Pancreas (tissue), 10 donors: ENCODE measurements at regions not wholly inside any gene's neighbourhood (a gene's known extent, or its start where the extent isn't known, plus 50 kb on each side); places are given as distances from the start of the nearest gene placed in this dataset.

Experiments
- ATAC-seq, 4 donors: fragments of 200-7000 bp; cut with Tn5 transposase; one replicate each; pipeline versions ENCODE4 v1.8.0 to v1.9.1; 2020; ENCODE audit warnings: mild to moderate bottlenecking in 4 of 4, moderate library complexity in 4 of 4
- DNase-seq, 6 donors: peaks; one replicate each; pipeline ENCODE4 v3.0.0-alpha.2; 2020
- FAIRE-seq: peaks from 2 replicates; lab custom pipeline; 2012; peaks lifted over from hg19 to GRCh38; lab: Jason Lieb, UNC
- H3K27ac ChIP-seq, 4 donors: fragments of 200-600 bp; sonication (generic); 1 replicate in 3 of 4; 2 replicates in 1 of 4; pipeline versions ENCODE4 v1.5.0 to v1.8.0; 2020
- H3K27me3 ChIP-seq, 4 donors: fragments of 200-600 bp; one replicate each; pipeline ENCODE4 v1.8.0; 2021
- H3K36me3 ChIP-seq, 3 donors: fragments of 200-600 bp; sonication (generic) in 1 of 3; one replicate each; pipeline versions ENCODE4 v1.5.0 to v1.8.0; 2020 to 2021
- H3K4me1 ChIP-seq, 3 donors: fragments of 200-600 bp; one replicate each; pipeline ENCODE4 v1.8.0; 2021
- H3K4me3 ChIP-seq, 4 donors: fragments of 200-600 bp; sonication (generic) in 2 of 4; one replicate each; pipeline versions ENCODE4 v1.5.0 to v1.8.0; 2020 to 2021
- H3K9me3 ChIP-seq, 4 donors: fragments of 200-600 bp; one replicate each; pipeline ENCODE4 v1.8.0; 2021
- WGBS, 2 donors: extraction: QIAGEN DNeasy Blood & Tissue Kit; methylation state at CpG; one replicate each; pipeline ENCODE4 v1.1.7; 2013; 5-methylcytosine and 5-hydroxymethylcytosine counted together
- intact Hi-C, 3 donors: fragments of 100-400 bp; cut with DNase I; formaldehyde crosslinking; loops; one replicate each; pipeline versions ENCODE4 v1.11.1 to v1.14.2; 2022
- TF ChIP-seq, protein P1 (sequence below), 4 donors: fragments of 200-600 bp; sonication (generic) in 3 of 4; IDR thresholded peaks; one replicate each; pipeline versions ENCODE4 v1.5.0 to v1.8.0; 2021; ENCODE audit warnings: antibody characterized with exemption in 4 of 4
- donor health status: healthy with polysubstance abuse.
- donor health status: DM: no; HTN: no; CAD: no; lungs with moderate emphysema.
- donor health status: DM: no; HTN: no; CAD: no.
- donor health status: control.
- donor health status: control.
- donor health status: Bipolar disorder and iron deficiency.
- donor health status: DM: yes; HTN: yes; CAD: no.
- donor health status: DM: no; HTN: no; CAD: no.
- donor health status: DM: no; HTN: no; CAD: no.
- donor health status: DM: yes; HTN: yes; CAD: no.

DNA sequence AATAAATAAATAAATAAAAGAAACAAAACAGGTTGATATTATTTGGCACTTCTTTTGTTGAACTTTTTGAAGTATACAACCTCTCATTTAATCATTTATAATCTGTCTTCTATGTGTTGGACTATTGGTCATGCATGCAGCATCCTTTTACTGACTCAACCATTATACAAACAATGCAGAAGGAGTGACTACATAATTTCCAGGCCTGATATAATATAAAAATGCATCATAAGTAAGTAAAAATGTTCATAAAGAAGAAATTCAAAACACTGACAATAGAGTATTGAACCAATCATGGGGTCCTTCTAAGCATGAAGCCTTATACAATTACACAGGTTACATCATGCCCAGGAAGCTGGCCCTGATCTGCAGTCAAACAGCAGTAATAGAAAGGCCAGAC, 141.5 kb upstream of the FN1 start:
- TF ChIP-seq, protein P1, sequence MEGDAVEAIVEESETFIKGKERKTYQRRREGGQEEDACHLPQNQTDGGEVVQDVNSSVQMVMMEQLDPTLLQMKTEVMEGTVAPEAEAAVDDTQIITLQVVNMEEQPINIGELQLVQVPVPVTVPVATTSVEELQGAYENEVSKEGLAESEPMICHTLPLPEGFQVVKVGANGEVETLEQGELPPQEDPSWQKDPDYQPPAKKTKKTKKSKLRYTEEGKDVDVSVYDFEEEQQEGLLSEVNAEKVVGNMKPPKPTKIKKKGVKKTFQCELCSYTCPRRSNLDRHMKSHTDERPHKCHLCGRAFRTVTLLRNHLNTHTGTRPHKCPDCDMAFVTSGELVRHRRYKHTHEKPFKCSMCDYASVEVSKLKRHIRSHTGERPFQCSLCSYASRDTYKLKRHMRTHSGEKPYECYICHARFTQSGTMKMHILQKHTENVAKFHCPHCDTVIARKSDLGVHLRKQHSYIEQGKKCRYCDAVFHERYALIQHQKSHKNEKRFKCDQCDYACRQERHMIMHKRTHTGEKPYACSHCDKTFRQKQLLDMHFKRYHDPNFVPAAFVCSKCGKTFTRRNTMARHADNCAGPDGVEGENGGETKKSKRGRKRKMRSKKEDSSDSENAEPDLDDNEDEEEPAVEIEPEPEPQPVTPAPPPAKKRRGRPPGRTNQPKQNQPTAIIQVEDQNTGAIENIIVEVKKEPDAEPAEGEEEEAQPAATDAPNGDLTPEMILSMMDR (IDR thresholded peaks at IDR 0.05): no peak
- intact Hi-C loops: no loop called here
- Histone ChIP-seq H3K27ac (no peak overlapping the region), H3K9me3 (no peaks in the 10 kb centered on the region), H3K27me3 (no peaks in the 10 kb centered on the region), H3K4me3 (no peak overlapping the region), H3K4me1 (no peaks in the 10 kb centered on the region), H3K36me3 (no peaks in the 10 kb centered on the region)
- no peak for ATAC-seq
- DNase-seq: no peak
- no peak for FAIRE-seq

DNA sequence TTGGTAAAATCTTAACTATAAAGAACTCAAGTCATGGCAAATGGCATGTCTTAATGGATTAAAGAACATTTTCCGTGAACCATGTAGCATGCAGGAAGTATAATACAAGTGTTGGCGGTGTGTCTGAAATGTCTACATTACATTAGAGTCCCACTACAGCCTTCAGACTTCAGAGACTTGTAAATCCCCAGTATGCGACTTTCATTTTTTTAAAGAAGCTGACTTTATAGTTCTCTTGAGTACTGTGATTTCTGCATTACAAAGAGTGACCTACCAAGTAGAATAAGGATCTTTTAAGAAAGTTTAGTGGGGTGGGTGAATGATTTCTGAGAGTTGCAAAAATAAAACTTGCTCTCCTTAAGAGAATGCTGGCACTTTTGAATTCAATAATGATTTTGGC, 140.7 kb upstream of the FN1 start:
- DNase-seq: no peak
- Histone ChIP-seq H3K4me1 (no peaks in the 10 kb centered on the region), H3K27me3 (no peaks in the 10 kb centered on the region), H3K9me3 (no peaks in the 10 kb centered on the region), H3K4me3 (no peak overlapping the region), H3K36me3 (no peaks in the 10 kb centered on the region), H3K27ac (no peak overlapping the region)
- no peak for FAIRE-seq
- TF ChIP-seq, protein P1 (IDR thresholded peaks at IDR 0.05): no peak
- 87 to 92% methylated on average over 3 of the region's 3 CpGs for WGBS, 2 donors
- no peak for ATAC-seq
- intact Hi-C loops: no loop called here

DNA sequence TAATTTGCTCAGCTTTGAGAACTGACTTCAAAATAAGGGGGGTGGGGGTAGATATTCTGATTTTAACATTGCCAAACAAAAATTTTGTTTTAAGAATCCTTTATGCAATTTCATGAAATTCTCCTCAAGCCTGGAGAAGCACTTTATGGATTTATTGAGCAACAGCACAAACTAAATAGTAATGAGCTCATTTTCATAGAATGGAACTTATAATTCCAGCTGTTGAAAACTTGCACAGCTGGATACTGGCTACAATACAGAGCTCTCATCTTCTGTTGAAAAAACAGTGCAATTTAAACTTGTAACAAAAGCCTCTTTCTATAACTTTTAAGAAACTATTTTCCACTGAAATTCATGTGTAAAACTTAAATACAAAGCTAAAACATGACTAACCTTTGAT, 137.6 kb upstream of the FN1 start:
- TF ChIP-seq, protein P1 (IDR thresholded peaks at IDR 0.05): no peak
- DNase-seq (no peak), ATAC-seq (no peak), FAIRE-seq (no peak)
- no peaks in the 10 kb centered on the region for H3K27me3 ChIP-seq
- no peaks in the 10 kb centered on the region for H3K36me3 ChIP-seq
- no peaks in the 10 kb centered on the region for H3K4me1 ChIP-seq
- H3K9me3 ChIP-seq: no peaks in the 10 kb centered on the region
- H3K27ac ChIP-seq: no peak overlapping the region
- no peak overlapping the region for H3K4me3 ChIP-seq
- intact Hi-C loops: no loop called here

DNA sequence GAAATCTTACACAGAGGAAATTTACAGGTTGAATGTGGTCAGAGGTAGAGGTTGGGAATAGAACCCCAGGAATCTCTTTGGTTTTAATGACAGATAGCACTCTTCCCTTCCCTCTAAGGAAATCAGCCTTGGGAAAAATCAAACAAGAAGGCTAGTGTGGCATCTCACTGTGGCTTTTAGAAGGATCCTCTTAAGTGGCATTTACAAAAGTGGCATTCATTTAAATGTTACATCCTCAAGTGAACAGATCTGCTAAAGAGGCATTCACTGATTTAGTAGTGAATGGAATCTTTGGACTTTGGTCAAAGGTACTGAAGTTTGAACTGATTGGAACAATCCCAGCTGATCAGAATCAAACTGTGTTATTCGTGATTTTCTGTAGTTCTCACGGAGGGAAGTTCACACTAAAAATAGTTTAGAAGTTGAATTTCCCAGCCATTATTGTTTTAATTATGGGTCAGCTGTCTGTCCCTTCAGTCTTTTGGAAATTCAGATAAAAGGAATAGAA, 136.5 kb upstream of the FN1 start:
- 14 to 20% methylated on average over 2 of the region's 2 CpGs for WGBS, 2 donors
- no peak overlapping the region for H3K4me3 ChIP-seq
- DNase-seq: no peak
- no peaks in the 10 kb centered on the region for H3K27me3 ChIP-seq
- no peaks in the 10 kb centered on the region for H3K36me3 ChIP-seq
- TF ChIP-seq, protein P1 (IDR thresholded peaks at IDR 0.05): no peak
- intact Hi-C loops: no loop called here
- no peak for ATAC-seq
- FAIRE-seq: no peak
- H3K27ac ChIP-seq: no peak overlapping the region
- H3K9me3 ChIP-seq: no peaks in the 10 kb centered on the region
- no peaks in the 10 kb centered on the region for H3K4me1 ChIP-seq

DNA sequence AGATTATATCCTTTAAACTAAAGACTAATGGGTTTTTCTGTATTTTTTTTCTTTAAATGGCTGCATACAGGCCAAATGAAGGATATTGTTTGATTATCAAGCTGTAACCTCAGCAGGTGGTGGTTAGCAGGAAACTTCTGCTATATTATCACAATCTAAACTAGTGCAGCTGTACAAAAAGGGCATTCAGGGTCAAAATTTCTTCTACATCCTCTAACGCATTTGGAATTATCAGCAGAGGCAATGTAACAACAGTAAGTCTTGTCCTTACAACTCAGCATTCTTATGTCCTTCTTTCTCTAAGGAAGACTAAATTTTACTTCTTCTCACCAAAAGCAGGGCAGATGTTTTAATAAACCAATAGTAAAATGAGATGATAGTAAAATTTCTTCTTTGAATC, 135.8 kb upstream of the FN1 start:
- intact Hi-C loops: no loop called here
- Histone ChIP-seq H3K4me1 (no peaks in the 10 kb centered on the region), H3K27ac (no peak overlapping the region), H3K36me3 (no peaks in the 10 kb centered on the region), H3K9me3 (no peaks in the 10 kb centered on the region), H3K4me3 (no peak overlapping the region), H3K27me3 (no peaks in the 10 kb centered on the region)
- WGBS, 2 donors: 21 to 22% methylated on average over 1 of the region's 1 CpG
- FAIRE-seq (no peak), ATAC-seq (no peak), DNase-seq (no peak)
- TF ChIP-seq, protein P1 (IDR thresholded peaks at IDR 0.05): no peak
